ENCODE measurements at regions not wholly inside any gene's neighbourhood (a gene's known extent, or its start where the extent isn't known, plus 50 kb on each side); places are given as distances from the start of the nearest gene placed in this dataset.
"Not testable (repeated sequence)": the region's sequence is repeated elsewhere in the genome, so short reads cannot be mapped to it uniquely, and the experiment has no call there.

DNA sequence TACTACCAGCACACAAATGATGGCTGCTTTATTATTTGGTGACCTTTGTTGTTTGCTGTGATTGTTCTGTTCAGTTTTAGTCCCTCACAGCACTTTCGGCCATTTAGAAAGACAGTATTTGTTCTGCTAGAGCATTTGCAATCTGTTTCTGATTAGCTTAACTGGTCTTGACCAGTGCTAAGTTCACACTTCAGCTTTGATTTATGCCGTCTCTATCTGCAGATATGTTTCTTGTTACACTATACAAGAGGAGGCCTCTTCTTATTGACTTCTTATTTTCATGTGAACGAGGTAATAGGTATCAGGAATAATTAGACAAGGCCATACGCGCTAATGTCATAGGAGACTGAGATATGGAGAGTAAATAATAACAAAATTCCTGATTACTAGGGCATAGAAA lies 253.0 kb upstream of the PLGLB2 start:
- TF ChIP-seq, protein P1, sequence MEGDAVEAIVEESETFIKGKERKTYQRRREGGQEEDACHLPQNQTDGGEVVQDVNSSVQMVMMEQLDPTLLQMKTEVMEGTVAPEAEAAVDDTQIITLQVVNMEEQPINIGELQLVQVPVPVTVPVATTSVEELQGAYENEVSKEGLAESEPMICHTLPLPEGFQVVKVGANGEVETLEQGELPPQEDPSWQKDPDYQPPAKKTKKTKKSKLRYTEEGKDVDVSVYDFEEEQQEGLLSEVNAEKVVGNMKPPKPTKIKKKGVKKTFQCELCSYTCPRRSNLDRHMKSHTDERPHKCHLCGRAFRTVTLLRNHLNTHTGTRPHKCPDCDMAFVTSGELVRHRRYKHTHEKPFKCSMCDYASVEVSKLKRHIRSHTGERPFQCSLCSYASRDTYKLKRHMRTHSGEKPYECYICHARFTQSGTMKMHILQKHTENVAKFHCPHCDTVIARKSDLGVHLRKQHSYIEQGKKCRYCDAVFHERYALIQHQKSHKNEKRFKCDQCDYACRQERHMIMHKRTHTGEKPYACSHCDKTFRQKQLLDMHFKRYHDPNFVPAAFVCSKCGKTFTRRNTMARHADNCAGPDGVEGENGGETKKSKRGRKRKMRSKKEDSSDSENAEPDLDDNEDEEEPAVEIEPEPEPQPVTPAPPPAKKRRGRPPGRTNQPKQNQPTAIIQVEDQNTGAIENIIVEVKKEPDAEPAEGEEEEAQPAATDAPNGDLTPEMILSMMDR (IDR thresholded peaks at IDR 0.05) = not testable (repeated sequence)
- TF ChIP-seq POLR2A (IDR thresholded peaks at IDR 0.05); POLR2AphosphoS5 (IDR thresholded peaks at IDR 0.05; ENCODE audit: insufficient read depth in 1 of 2, low read depth in 1 of 2): not testable (repeated sequence)
